GM21515 (cell line): ENCODE measurements at regions not wholly inside any gene's neighbourhood (a gene's known extent, or its start where the extent isn't known, plus 50 kb on each side); places are given as distances from the start of the nearest gene placed in this dataset.
"Not testable (repeated sequence)": the region's sequence is repeated elsewhere in the genome, so short reads cannot be mapped to it uniquely, and the experiment has no call there.

Experiments used
- ATAC-seq: cut with Tn5 transposase; IDR thresholded peaks from one replicate; pipeline ENCODE4 v1.9.1; 2021; ENCODE audit not compliant: unreplicated experiment

DNA sequence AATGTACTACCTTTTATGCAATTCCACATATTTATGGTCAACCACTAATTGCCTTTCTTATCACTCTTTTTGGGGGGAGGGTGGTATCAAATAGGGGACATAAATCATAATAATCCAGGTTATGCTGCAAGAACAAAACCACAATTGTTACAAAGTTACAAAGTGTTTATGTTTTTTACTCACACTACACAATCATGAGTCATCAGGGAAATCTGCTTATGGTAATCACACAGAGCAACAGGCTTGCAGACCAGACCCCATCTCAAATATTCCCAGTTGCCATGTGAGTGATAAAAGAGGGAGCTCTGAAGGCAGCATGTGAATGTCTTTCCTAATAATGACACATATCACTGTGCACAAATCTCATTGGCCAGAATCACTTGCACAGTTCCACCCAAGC is 304.7 kb upstream of the TMEFF2 start:
- ATAC-seq = no peak

GRCh38 chr2:192498747-192499146 is 304.0 kb upstream of the TMEFF2 start:
- ATAC-seq = no peak

GRCh38 chr2:192488158-192488557 is 293.4 kb upstream of the TMEFF2 start:
- not testable (repeated sequence) for ATAC-seq

- no peak for ATAC-seq
Measured at GRCh38 chr2:192487636-192488035, 292.9 kb upstream of the TMEFF2 start.

DNA sequence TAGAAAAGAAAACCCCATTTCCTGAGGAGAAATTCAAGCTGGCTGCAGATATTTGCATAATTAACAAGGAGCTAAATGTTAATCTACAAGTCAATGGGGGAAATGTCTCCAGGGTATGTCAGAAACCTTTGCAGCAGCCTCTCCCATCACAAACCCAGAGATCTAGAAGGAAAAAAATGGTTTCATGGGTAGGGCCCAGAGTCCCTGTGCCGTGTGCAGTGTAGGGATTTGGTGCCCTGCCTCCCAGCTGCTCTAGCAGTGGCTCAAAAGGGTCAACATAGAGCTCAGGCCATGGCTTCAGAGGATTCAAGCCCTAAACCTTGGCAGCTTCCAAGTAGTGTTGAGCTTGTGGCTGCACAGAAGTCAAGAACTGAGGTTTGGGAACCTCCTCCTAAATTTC is 290.2 kb upstream of the TMEFF2 start:
- ATAC-seq = no peak

DNA sequence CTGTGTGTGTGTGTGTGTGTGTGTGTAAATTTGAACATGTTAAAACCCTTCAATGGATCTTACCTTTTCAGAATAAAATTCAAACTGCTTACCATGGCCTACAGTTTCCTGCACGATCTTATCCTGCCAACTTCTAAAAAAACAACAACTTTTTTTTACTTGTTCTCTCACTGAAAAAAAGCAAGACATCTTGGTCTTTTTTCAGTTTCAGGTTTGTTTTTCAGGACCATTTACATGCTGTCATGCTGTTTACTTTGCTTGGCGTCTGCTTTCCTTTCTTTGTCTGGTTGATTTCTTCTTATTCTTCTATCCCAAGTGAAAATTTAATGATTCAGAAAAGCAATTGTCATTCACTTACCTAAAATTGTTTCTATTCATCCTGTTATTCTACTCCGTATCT is 286.3 kb upstream of the TMEFF2 start:
- no peak for ATAC-seq

DNA sequence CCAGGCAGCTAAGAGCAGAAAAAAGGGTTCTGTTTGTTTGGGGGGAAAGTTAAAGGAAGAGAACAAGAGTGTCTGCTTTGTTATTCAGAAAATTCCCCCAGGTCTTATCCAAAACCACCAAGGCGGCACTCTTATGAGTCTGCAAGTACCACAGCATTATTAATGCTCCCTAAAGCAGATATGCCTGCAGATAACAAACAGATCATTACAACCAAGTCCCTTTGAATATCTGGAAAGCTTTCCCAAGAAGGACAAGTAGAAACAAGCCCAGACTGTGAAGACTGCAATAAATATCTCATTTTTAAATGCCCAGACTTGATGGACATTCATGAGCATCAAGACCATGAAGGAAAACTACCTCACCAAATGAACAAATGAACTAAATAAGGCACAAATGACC is 278.6 kb upstream of the TMEFF2 start:
- no peak for ATAC-seq

DNA sequence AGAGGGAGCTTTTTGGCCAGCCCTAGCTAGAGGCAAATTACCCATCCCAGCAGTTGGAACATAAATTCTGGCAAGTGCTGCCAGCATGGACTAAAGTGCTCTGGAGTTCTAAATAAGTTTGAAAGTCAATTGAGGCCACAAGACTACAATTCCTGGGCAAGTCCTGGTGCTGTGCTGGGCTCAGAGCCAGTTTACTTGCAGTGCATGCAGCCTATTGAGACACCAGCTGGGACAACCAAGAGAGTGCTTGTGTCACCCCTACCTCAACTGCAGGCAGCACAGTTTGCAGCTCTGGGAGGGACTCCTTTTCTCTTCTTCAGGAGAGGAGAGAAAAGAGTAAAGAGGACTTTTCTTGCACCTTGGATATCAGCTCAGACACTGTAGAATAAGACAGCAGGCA is 277.2 kb upstream of the TMEFF2 start:
- ATAC-seq = no peak

GRCh38 chr2:192469612-192470011 is 274.9 kb upstream of the TMEFF2 start:
- ATAC-seq = no peak

DNA sequence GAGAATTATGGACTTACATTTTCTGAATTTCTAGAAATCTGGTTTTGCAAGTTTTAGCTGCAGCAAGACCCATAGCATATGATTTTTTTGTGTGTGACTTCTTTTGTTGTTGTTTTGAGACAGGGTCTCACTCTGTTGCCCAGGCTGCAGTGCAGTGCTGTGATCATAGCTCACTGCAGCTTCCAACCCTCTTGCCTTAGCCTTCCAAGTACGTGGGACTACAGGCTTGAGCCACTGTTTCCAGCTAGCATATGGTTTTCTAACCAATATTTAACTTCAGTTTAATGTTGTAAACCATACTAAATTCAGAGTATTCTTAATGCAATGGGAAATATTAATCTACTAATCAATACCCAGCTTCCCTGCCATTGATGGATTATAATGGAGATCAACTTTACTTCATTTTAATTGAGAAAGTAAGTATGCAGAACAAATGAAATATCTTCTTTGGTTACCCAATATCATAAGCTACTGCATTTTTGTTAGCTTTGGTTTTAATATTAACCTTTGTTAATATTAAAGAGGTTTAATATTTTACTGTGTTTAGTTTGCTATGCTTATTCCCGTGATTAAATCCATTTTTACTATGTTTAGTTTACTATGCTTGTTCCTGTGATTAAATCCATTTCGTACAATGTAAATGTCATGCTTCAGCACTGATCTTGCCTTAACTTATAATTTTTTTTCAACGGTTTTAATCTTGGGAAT is 273.4 kb upstream of the TMEFF2 start:
- no peak for ATAC-seq

DNA sequence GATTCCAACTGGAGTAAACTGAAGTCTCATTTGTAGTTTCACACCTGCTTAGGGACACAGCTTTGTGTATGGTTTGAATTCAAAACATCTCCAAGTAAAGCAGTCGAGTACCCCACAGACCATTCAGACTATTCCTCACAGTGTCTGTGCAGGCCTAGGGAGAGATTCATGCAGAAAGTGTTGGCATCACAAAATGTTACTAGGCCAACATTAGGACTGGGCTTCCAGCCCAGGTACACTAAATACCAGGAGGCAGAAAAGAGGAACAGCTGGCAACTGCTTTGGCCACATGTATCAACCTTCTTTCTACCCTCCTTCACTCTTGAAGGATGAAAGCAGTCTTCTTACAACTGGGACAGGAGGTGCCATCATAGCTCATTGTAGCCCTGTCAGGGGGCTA is 270.4 kb upstream of the TMEFF2 start:
- no peak for ATAC-seq

DNA sequence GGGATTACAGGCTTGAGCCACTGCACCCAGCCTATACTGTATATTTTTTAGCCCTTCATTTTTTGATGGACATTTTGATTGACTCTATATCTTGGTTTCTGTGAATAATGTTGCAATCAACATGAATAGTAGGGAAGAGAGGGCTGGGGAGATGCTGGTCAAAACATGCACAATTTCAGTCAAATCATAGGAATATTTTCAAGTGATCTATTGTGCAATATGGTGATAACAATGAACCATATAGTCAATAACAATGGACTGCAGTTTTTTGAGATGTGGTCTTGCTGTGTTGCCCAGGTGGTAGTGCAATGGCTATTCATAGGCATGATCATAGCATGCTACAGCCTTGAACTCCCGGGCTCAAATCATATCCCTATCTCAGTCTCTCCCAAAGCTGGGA is 264.7 kb upstream of the TMEFF2 start:
- ATAC-seq = no peak

- no peak for ATAC-seq
Measured at GRCh38 chr2:192448881-192449280, 254.1 kb upstream of the TMEFF2 start.

DNA sequence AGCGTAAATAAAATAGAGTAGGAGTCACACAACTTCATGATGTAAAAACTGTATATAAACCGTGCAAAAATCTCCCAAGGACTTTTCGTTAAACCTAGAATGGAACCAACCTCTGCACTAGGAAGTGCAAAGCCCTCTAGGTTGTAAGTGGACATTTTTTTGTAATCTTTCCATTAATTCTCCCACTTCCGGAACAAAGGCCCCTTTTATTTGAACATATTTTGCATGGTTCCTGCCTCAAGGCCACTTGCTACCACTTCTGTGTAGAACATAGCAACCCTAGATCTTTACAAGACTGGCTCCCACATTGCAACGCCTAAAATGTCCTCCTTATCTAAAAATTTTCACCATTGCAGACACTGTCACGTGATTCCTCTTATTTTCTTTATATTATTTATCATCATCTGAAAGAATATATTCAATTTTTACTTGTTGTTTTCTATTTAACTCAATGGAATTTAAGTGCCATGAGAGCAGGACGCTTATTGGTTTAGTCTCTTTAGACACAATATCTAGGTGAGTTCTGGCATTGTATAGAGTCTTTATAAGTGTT is 249.6 kb upstream of the TMEFF2 start:
- no peak for ATAC-seq

GRCh38 chr2:192443831-192444230 is 249.1 kb upstream of the TMEFF2 start:
- no peak for ATAC-seq

GRCh38 chr2:192438239-192438638 is 243.5 kb upstream of the TMEFF2 start:
- ATAC-seq = no peak

DNA sequence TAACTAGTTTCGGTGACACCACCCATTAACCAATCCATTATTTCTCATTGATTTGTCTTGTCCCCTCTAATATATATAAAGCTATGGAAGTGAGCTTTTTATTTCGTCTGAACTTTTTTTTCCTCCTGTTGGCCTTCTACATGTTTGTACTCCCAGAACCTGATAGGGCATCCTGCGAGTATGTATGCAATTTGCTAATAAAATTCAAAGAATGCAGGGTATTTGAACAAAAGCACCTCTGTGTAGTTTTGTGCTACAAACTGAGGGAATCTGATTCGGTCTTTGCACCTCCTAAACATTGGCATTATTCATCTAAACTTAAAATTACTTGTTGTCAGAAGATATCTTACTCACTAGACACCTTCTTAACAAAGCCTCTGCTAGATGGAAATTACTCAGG is 242.9 kb upstream of the TMEFF2 start:
- no peak for ATAC-seq

DNA sequence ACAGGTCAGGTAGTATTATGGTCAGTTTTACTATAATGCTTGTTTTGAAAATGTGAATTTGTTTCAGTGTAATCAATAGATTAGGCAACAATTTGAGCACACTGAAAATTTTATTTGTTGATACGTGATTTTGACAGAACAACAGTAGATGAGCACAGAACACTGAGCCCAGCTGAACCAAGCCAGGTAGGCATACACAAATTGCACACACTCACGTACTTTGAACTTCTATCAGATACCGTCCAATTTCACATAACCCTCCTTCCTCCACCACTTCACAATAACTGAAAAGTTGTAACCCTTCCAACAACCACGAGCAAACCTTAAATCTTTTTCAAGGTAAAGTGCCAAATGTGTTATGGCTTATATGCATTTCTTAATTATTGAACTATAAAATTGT is 229.5 kb upstream of the TMEFF2 start:
- no peak for ATAC-seq

GRCh38 chr2:192419786-192420185 is 225.1 kb upstream of the TMEFF2 start:
- ATAC-seq = no peak

DNA sequence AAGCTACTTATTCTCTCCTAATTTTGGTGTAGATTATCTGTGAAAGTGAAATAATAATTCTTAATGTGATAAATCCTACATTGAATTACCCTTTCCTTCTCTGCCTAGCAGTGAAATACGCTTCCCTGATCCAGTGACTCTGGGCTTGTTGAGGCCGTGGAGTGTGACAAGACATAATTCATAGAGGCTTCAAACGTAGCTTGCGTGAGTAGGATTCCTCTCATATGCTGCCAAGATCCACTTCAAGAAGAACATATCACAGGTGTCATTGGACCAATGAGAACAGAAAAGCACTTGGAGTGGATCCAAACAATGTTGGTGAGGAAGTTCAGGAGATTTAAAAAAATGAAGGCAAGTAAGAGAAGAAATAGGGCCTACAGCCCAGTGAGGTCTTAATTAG is 221.3 kb upstream of the TMEFF2 start:
- no peak for ATAC-seq

DNA sequence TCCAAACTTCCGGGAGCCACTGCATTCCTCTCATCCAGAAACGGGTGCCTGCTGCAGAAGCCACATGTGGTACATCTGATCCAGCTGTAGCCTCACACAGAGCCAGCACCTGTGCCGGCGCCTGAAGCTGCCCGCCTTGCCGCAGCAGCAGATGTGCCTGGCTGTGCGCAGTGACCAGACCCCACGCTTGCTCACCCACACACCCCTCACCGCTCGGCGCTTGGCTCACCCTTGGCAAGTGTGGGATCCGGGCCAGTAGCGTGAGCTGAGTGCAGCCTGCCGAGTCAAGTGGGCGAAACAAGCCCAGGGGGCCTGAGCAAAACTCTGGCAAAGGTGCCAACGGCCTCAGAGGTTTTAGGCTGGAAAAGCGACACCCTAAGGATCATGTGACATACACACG is 220.1 kb upstream of the TMEFF2 start:
- no peak for ATAC-seq

- no peak for ATAC-seq
Measured at GRCh38 chr2:192413812-192414681, 219.3 kb upstream of the TMEFF2 start.
